OCI-M2 (cell line): ENCODE measurements at regions not wholly inside any gene's neighbourhood (a gene's known extent, or its start where the extent isn't known, plus 50 kb on each side); places are given as distances from the start of the nearest gene placed in this dataset.

Experiments used
- DNase-seq: peaks from one replicate; lab custom pipeline; 2025; ENCODE audit not compliant: unreplicated experiment; lab: John Stamatoyannopoulos, UW

- DNase-seq, result no peak
These were observed 274.1 kb downstream of the CLIC5 start for GRCh38 chr6:45741437-45742171.

DNA sequence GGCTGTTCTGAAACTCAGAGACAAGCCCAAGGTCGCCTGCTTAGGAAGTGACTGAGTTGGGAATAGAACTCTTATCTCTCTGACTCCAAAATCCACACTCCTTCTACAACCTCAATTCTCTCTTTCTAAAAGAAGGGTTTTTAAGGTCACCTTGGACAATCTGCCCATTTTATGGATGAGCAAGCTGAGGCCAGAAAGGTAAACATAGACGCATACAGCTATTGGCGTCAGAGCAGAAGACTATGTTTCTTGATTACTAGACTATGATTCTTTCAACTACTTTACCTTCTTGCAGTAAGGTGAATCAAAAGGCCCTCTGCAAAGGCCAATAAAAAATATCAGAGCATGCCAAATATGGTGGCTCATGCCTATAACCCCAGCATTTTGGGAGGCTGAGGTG, 276.6 kb downstream of the CLIC5 start:
- DNase-seq, result no peak

DNA sequence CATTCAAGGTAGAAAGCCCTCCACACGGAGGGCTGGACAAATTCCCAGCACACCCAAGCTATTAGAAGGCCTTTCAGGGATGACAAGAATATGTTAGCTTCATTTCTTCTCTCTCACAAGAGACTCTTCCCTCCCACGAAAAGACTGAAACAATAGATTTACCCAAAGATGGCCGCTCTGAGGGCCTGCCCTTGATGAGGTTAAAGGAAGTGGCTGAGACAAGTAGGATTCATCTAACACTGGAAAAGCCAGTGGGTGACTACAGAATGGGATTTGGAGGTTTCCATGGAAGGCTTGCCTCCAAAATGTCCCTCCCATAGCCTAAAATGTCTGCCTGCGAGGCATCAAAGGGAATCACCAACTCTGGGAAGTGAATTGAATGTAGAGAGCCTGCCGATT, 277.6 kb downstream of the CLIC5 start:
- no peak for DNase-seq

DNA sequence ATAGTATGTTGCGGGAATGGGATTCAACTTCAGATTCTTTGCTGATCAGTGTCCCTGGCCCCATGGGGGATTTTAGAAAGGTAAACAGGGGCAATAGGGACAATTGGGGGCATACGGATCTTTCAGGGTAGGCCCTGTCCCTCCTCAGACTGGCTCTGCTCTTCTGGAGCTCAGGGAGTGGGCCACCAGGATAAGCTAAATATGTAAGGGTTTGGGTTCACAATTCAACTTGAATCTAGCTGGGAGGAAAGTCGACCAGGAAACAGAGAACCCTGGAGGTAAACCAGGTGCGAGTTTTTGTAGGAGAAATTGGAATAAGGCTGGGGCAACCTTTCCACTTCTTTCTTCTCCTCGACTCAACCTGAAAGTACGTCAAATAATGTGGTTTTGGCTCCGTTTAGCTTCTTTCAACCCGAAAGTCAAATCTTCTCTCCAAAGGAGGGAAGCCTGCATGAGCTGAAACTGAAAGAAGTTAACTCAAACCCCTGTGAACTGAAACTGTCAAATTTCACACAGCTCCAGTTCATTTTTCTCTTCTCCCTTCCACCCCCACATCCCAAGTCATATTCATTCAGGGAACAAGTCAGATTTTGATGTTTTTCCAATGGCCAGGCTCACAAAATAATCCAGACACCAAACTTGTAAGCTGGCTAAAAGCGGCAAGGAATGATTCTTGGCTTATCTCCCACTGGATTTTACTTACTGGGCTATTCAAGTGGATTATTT, 278.2 kb downstream of the CLIC5 start:
- no peak for DNase-seq

DNA sequence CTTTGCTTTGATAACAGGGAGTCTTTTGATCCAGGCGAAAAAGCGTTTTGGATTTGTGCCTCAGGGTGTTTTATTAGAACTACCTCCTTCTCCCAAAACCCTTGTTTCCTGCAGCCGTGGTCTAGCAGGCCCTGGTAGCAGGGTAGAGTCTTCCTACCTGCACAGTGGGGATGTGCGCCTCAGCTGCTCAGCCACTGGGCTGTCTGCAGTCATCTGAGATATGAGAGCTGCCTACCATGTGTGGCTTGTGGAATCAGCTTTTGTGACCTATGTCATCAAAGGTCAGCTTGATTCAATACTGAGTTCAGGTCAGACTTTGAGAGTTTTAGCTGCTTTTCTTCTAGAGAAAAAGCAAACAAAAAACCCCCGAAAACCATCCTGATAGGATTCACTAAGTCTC, 279.5 kb downstream of the CLIC5 start:
- no peak for DNase-seq

- no peak for DNase-seq
These were observed 282.9 kb downstream of the CLIC5 start for GRCh38 chr6:45732731-45733130.

DNA sequence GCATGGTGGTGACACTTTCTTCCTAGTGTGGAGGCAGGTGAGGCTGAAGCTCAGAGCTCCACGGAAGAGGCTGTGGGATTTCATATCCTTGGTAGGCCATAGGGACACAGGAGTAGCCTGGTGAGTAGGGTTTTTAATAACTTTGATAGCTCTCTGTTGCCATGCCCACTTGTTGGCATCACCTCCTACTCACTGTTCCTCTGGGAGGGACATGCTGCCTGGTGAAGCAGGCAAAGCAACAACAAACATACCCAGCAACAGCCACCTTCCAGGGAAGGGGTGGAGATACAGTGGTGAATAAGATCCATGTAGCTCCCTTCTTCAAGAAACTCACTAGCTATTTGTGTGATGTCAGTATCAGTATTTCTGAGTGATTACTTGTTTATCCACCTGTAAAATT, 285.4 kb downstream of the CLIC5 start:
- no peak for DNase-seq

DNA sequence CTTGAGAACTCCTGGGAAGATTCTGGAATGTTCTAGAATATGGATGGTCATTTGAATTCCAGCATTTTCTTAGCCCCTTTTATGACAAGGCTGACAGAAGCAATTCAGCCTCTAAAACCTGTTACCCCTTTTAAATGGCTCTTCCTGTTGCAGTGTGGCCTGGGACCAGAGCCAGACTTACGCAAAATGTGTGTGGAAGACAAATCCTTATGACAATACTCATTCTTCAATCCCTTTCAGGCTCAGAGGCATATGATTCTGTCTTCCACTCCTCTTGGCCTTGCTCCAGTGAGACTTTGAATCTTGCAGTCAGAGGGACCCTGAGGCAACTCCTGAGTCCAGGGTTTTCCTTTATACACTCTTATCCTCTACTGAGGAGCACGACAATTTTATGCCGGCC, 287.0 kb downstream of the CLIC5 start:
- DNase-seq, result no peak

DNA sequence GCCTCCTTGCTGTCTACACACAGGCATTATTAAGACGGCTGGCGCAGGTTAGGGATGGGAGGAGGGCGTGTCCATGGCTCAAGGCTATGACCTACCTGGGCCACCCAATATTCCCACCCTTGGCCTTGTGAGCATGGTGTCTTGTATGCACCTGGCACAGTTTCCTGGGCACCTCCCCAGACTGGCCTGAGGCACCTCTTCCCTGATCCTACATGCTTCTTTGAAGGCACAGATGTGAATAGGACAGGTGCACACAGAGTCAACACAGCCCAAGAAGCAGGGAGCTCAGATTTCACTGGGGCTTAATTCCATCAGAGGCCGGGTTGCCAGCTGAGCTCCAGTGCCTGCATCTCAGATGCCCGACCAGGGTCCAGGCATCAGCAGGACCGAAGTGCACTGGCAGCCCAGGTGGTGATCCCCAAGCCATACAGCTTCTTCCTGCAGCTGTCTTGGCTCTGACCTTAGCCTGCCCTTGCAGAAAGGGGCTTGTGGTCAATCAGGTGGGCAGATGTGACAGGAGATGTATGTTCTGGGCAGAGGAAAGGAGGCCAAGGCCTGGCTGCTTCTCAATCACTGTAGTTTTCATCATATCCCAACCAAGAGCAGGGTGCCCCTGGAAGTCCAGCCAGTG, 287.7 kb downstream of the CLIC5 start:
- DNase-seq, result no peak

GRCh38 chr6:45727228-45727627, 288.4 kb downstream of the CLIC5 start:
- no peak for DNase-seq

DNA sequence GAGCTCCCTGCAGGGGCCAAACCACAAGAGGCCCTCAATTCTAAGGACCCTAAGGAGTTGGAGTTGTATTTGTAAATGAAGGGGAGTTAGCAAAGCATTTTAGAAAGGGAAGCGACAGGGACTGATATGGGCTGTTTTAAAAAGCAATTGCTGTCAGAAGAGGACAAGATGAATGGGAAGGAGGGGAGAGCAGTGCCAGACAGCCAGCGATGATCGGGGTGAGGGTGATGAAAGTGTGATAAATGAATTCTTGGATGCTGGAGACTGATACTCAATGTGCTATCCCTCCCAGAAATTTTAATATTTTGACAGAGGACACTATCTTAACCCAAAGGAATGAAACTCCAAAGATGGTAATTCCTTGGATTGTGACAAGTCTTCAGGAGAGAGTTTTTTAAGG, 289.2 kb downstream of the CLIC5 start:
- no peak for DNase-seq

GRCh38 chr6:45724511-45724910, 291.1 kb downstream of the CLIC5 start:
- DNase-seq, result no peak

GRCh38 chr6:45724027-45724426, 291.6 kb downstream of the CLIC5 start:
- DNase-seq, result no peak

- no peak for DNase-seq
These were observed 292.8 kb downstream of the CLIC5 start for GRCh38 chr6:45722876-45723275.

DNA sequence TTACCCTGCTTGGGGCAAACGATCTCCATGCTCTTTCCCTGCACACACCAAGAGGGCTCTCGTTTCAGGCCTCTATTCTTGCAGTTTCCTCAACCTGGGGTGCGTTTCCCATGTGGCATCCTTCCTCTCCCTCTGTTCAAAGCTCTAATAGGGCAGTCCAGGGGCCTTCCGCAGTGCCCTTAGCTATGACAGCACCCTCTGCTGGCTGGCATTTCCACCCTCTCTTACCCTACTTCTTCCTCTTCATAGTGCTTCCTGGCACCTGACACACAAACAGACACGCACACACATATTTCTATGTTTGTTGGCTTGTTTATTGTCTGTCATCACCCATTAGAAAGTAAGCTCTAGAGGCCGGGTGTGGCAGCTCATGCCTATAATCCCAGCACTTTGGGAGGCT, 294.0 kb downstream of the CLIC5 start:
- no peak for DNase-seq

GRCh38 chr6:45718871-45719270, 296.8 kb downstream of the CLIC5 start:
- DNase-seq, result no peak

GRCh38 chr6:45718131-45718530, 297.5 kb downstream of the CLIC5 start:
- no peak for DNase-seq

GRCh38 chr6:45717715-45718114, 297.9 kb downstream of the CLIC5 start:
- no peak for DNase-seq

GRCh38 chr6:45717027-45717426, 298.6 kb downstream of the CLIC5 start:
- DNase-seq, result no peak

GRCh38 chr6:45715508-45715803, 300.2 kb downstream of the CLIC5 start:
- no peak for DNase-seq

GRCh38 chr6:45714741-45715507, 300.7 kb downstream of the CLIC5 start:
- peak; percentile 33 for DNase-seq
